ENCODE measurements at regions not wholly inside any gene's neighbourhood (a gene's known extent, or its start where the extent isn't known, plus 50 kb on each side); places are given as distances from the start of the nearest gene placed in this dataset.

DNA sequence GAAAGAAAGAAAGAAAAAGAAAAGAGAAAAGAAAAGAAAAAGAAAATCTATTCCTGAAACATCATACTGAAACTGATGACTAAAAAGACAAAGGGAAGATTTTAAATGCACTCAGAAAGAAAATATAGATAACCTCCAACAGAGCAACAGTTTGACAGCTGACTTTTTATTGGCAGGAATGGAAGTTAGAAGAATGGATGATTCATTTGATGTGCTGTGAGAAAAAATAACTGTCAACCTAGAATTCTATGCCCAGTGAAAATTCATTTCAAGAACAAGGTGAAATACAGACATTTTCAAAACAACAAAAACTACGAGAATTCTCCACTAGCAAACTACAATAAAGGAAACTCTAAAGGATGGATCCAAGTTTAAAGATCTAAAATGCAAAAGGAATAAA lies 50.5 kb upstream of the HSPA12A start:
- Histone ChIP-seq H3K4me3 (no peak overlapping the region), H3K27me3 (no peaks in the 10 kb centered on the region), H3K27ac (no peak overlapping the region), H3K4me1 (ENCODE audit: insufficient read depth) (no peaks in the 10 kb centered on the region), H3K36me3 (no peaks in the 10 kb centered on the region), H3K9me3 (no peaks in the 10 kb centered on the region)
- 80 to 88% (median 87%) methylated on average over 1 of the region's 1 CpG for WGBS, 3 donors
- TF ChIP-seq POLR2A (IDR thresholded peaks at IDR 0.05) (no peak), EP300 (IDR thresholded peaks at IDR 0.05) (no peak)
- TF ChIP-seq, protein P1, sequence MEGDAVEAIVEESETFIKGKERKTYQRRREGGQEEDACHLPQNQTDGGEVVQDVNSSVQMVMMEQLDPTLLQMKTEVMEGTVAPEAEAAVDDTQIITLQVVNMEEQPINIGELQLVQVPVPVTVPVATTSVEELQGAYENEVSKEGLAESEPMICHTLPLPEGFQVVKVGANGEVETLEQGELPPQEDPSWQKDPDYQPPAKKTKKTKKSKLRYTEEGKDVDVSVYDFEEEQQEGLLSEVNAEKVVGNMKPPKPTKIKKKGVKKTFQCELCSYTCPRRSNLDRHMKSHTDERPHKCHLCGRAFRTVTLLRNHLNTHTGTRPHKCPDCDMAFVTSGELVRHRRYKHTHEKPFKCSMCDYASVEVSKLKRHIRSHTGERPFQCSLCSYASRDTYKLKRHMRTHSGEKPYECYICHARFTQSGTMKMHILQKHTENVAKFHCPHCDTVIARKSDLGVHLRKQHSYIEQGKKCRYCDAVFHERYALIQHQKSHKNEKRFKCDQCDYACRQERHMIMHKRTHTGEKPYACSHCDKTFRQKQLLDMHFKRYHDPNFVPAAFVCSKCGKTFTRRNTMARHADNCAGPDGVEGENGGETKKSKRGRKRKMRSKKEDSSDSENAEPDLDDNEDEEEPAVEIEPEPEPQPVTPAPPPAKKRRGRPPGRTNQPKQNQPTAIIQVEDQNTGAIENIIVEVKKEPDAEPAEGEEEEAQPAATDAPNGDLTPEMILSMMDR (IDR thresholded peaks at IDR 0.05): no peak
- intact Hi-C loops (cut with DNase I): no loop called here
- DNase-seq: no peak

GRCh38 chr10:116796469-116796868 lies 52.8 kb upstream of the ENO4 start:
- 49 to 61% (median 55%) methylated on average over 5 of the region's 5 CpGs for WGBS, 3 donors
- no peak for DNase-seq
- intact Hi-C loops (cut with DNase I): loop anchor here in 2 of 4 donors (2.0 to 5.0 kb wide), 2 partner anchors 378 to 381 kb away; no protein-coding TSS in a partner anchor
- TF ChIP-seq EP300 (IDR thresholded peaks at IDR 0.05) (no peak), POLR2A (IDR thresholded peaks at IDR 0.05) (no peak)
- TF ChIP-seq, protein P1 (IDR thresholded peaks at IDR 0.05): no peak
- H3K4me3 ChIP-seq: no peak overlapping the region
- no peaks in the 10 kb centered on the region for H3K4me1 ChIP-seq (ENCODE audit: insufficient read depth)
- no peaks in the 10 kb centered on the region for H3K9me3 ChIP-seq
- no peak overlapping the region for H3K27ac ChIP-seq
- no peaks in the 10 kb centered on the region for H3K36me3 ChIP-seq
- no peaks in the 10 kb centered on the region for H3K27me3 ChIP-seq

GRCh38 chr10:116796910-116797513 lies 52.3 kb upstream of the ENO4 start:
- Histone ChIP-seq H3K4me3 (no peak overlapping the region), H3K27me3 (no peaks in the 10 kb centered on the region), H3K27ac (no peak overlapping the region), H3K9me3 (no peaks in the 10 kb centered on the region), H3K4me1 (ENCODE audit: insufficient read depth) (no peaks in the 10 kb centered on the region), H3K36me3 (no peaks in the 10 kb centered on the region)
- TF ChIP-seq, protein P1 (IDR thresholded peaks at IDR 0.05): peak; percentile 36 to 50 (median 46)
- no peak for TF ChIP-seq EP300 (IDR thresholded peaks at IDR 0.05)
- 25 to 26% (median 26%) methylated on average over 9 of the region's 9 CpGs for WGBS, 3 donors
- peak; percentile 56 to 77 (median 69) for DNase-seq
- intact Hi-C loops (cut with DNase I): loop anchor here in 3 of 4 donors (1.0 to 5.0 kb wide), 3 partner anchors 378 to 380 kb away; no protein-coding TSS in a partner anchor

DNA sequence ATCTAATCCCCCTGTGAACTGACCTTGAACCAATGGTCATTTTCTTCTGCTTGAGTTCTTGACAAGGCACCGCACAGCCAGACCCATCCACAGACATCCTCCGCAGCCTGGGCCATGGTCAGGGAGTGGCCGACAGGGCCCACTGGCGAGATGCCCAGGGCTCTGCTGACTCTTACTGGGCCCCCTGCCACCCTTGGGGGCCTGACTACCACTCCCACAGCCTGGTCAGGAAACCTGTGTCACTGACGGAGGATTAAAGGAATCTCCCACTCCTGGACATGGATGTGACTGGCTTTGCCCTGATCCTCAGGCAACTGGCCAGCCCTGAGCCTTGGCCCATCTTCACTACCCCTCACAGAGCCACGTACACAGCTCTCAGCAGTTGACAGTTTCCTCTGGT lies 50.4 kb upstream of the ENO4 start:
- H3K9me3 ChIP-seq: no peaks in the 10 kb centered on the region
- H3K27me3 ChIP-seq: no peaks in the 10 kb centered on the region
- WGBS, 3 donors: 54 to 64% (median 62%) methylated on average over 6 of the region's 6 CpGs
- no peak for TF ChIP-seq POLR2A (IDR thresholded peaks at IDR 0.05)
- no peak for TF ChIP-seq EP300 (IDR thresholded peaks at IDR 0.05)
- TF ChIP-seq, protein P1 (IDR thresholded peaks at IDR 0.05): no peak
- H3K4me3 ChIP-seq: no peak overlapping the region
- H3K4me1 ChIP-seq (ENCODE audit: insufficient read depth): no peaks in the 10 kb centered on the region
- no peaks in the 10 kb centered on the region for H3K36me3 ChIP-seq
- intact Hi-C loops (cut with DNase I): loop anchor here in 1 of 4 donors (5.0 kb wide), 1 partner anchor 378 kb away; no protein-coding TSS in a partner anchor
- DNase-seq: no peak
- no peak overlapping the region for H3K27ac ChIP-seq
